ENCODE measurements at regions not wholly inside any gene's neighbourhood (a gene's known extent, or its start where the extent isn't known, plus 50 kb on each side); places are given as distances from the start of the nearest gene placed in this dataset.

GRCh38 chr3:118540826-118541225, 493.8 kb downstream of the IGSF11 start:
- Histone ChIP-seq H3K14ac (ENCODE audit: low read length in 2 of 2) (no peak overlapping the region), H3K18ac (ENCODE audit: low read depth in 1 of 2, low read length in 2 of 2) (no peak overlapping the region), H3K27ac (ENCODE audit: low read length, poor library complexity, severe bottlenecking) (no peak overlapping the region), H3K23ac (ENCODE audit: low read length in 2 of 2) (no peak overlapping the region), H3K79me1 (replicated peaks; ENCODE audit: low read length, poor library complexity, severe bottlenecking) (no peaks in the 10 kb centered on the region), H3K9ac (ENCODE audit: low read length) (no peak overlapping the region), H3K36me3 (ENCODE audit: control insufficient read depth in 1 of 2, insufficient read depth in 2 of 2, low read depth in 1 of 2, low read length in 2 of 2) (no peaks in the 10 kb centered on the region), H2AFZ (ENCODE audit: low read depth, low read length) (no peak overlapping the region), H2BK12ac (ENCODE audit: low read length in 2 of 2) (no peak overlapping the region), H4K91ac (ENCODE audit: low read length) (no peak overlapping the region), H3K4me1 (ENCODE audit: control insufficient read depth, insufficient read depth, low read depth, low read length) (no peaks in the 10 kb centered on the region), H4K8ac (ENCODE audit: low read length) (no peak overlapping the region), H2BK120ac (ENCODE audit: low read depth, low read length) (no peak overlapping the region), H3K9me3 (ENCODE audit: control insufficient read depth, low read length) (no peaks in the 10 kb centered on the region), H3K27me3 (ENCODE audit: control insufficient read depth in 1 of 2, insufficient read depth in 1 of 2, low read length in 2 of 2) (no peaks in the 10 kb centered on the region), H3K4me2 (ENCODE audit: low read length, poor library complexity, severe bottlenecking) (no peak overlapping the region), H2AK5ac (ENCODE audit: low read length, severe bottlenecking) (peak overlapping the region; percentile 31), H2BK15ac (ENCODE audit: low read depth, poor library complexity, severe bottlenecking) (no peak overlapping the region), H3K4ac (ENCODE audit: low read depth in 1 of 2, low read length in 2 of 2) (no peak overlapping the region), H2BK5ac (ENCODE audit: low read depth, low read length, poor library complexity, severe bottlenecking) (no peak overlapping the region), H3K4me3 (ENCODE audit: insufficient read depth in 1 of 2, low read depth in 1 of 2, low read length in 2 of 2) (no peak overlapping the region)
- no peak for DNase-seq
- 94% methylated on average over 1 of the region's 1 CpG for WGBS

GRCh38 chr3:118541796-118542195, 492.9 kb downstream of the IGSF11 start:
- Histone ChIP-seq H3K27ac (ENCODE audit: low read length, poor library complexity, severe bottlenecking) (no peak overlapping the region), H4K91ac (ENCODE audit: low read length) (no peak overlapping the region), H3K14ac (ENCODE audit: low read length in 2 of 2) (no peak overlapping the region), H3K23ac (ENCODE audit: low read length in 2 of 2) (no peak overlapping the region), H3K4ac (ENCODE audit: low read depth in 1 of 2, low read length in 2 of 2) (no peak overlapping the region), H2BK12ac (ENCODE audit: low read length in 2 of 2) (no peak overlapping the region), H3K9me3 (ENCODE audit: control insufficient read depth, low read length) (no peaks in the 10 kb centered on the region), H3K36me3 (ENCODE audit: control insufficient read depth in 1 of 2, insufficient read depth in 2 of 2, low read depth in 1 of 2, low read length in 2 of 2) (no peaks in the 10 kb centered on the region), H3K79me1 (replicated peaks; ENCODE audit: low read length, poor library complexity, severe bottlenecking) (no peaks in the 10 kb centered on the region), H2BK5ac (ENCODE audit: low read depth, low read length, poor library complexity, severe bottlenecking) (no peak overlapping the region), H2BK120ac (ENCODE audit: low read depth, low read length) (no peak overlapping the region), H3K9ac (ENCODE audit: low read length) (no peak overlapping the region), H3K27me3 (ENCODE audit: control insufficient read depth in 1 of 2, insufficient read depth in 1 of 2, low read length in 2 of 2) (no peaks in the 10 kb centered on the region), H3K4me1 (ENCODE audit: control insufficient read depth, insufficient read depth, low read depth, low read length) (no peaks in the 10 kb centered on the region), H3K4me3 (ENCODE audit: insufficient read depth in 1 of 2, low read depth in 1 of 2, low read length in 2 of 2) (no peak overlapping the region), H2AK5ac (ENCODE audit: low read length, severe bottlenecking) (no peak overlapping the region), H3K18ac (ENCODE audit: low read depth in 1 of 2, low read length in 2 of 2) (no peak overlapping the region), H4K8ac (ENCODE audit: low read length) (no peak overlapping the region), H3K4me2 (ENCODE audit: low read length, poor library complexity, severe bottlenecking) (no peak overlapping the region), H2AFZ (ENCODE audit: low read depth, low read length) (no peak overlapping the region), H2BK15ac (ENCODE audit: low read depth, poor library complexity, severe bottlenecking) (no peak overlapping the region)
- WGBS = 84% methylated on average over 1 of the region's 2 CpGs
- DNase-seq = no peak

- no peak for DNase-seq
- Histone ChIP-seq H2BK15ac (ENCODE audit: low read depth, poor library complexity, severe bottlenecking) (no peak overlapping the region), H4K8ac (ENCODE audit: low read length) (no peak overlapping the region), H3K23ac (ENCODE audit: low read length in 2 of 2) (no peak overlapping the region), H3K27ac (ENCODE audit: low read length, poor library complexity, severe bottlenecking) (no peak overlapping the region), H2AFZ (ENCODE audit: low read depth, low read length) (no peak overlapping the region), H3K4ac (ENCODE audit: low read depth in 1 of 2, low read length in 2 of 2) (no peak overlapping the region), H3K18ac (ENCODE audit: low read depth in 1 of 2, low read length in 2 of 2) (no peak overlapping the region), H3K14ac (ENCODE audit: low read length in 2 of 2) (no peak overlapping the region), H3K4me2 (ENCODE audit: low read length, poor library complexity, severe bottlenecking) (no peak overlapping the region), H3K9ac (ENCODE audit: low read length) (no peak overlapping the region), H4K91ac (ENCODE audit: low read length) (no peak overlapping the region), H3K36me3 (ENCODE audit: control insufficient read depth in 1 of 2, insufficient read depth in 2 of 2, low read depth in 1 of 2, low read length in 2 of 2) (no peaks in the 10 kb centered on the region), H3K79me1 (replicated peaks; ENCODE audit: low read length, poor library complexity, severe bottlenecking) (no peaks in the 10 kb centered on the region), H2BK120ac (ENCODE audit: low read depth, low read length) (no peak overlapping the region), H2BK5ac (ENCODE audit: low read depth, low read length, poor library complexity, severe bottlenecking) (no peak overlapping the region), H2BK12ac (ENCODE audit: low read length in 2 of 2) (no peak overlapping the region), H3K9me3 (ENCODE audit: control insufficient read depth, low read length) (no peaks in the 10 kb centered on the region), H2AK5ac (ENCODE audit: low read length, severe bottlenecking) (no peak overlapping the region), H3K27me3 (ENCODE audit: control insufficient read depth in 1 of 2, insufficient read depth in 1 of 2, low read length in 2 of 2) (no peaks in the 10 kb centered on the region), H3K4me1 (ENCODE audit: control insufficient read depth, insufficient read depth, low read depth, low read length) (no peaks in the 10 kb centered on the region), H3K4me3 (ENCODE audit: insufficient read depth in 1 of 2, low read depth in 1 of 2, low read length in 2 of 2) (no peak overlapping the region)
- WGBS = 61% methylated on average over 1 of the region's 1 CpG
Measured at GRCh38 chr3:118543832-118544231, 490.8 kb downstream of the IGSF11 start.

DNA sequence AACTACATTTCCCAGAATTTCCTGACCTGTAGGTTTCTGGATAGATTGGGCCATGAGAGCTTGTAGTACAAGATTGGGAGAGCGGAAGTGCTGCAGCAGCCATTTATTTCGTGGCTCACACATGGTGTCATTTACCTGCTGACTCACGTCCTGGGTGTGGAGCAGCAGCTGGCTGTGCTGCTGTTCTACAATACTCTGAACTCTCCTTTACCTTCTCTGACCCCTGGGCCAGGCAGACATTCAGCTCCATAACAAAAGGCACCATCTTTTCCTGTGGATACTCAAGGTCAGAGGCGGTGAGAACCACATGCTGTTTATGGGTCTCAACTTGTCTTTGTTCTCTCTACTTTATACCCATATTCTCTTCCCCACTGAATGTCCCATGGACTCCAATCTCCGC, 490.2 kb downstream of the IGSF11 start:
- H3K23ac ChIP-seq (ENCODE audit: low read length in 2 of 2) = no peak overlapping the region
- H3K36me3 ChIP-seq (ENCODE audit: control insufficient read depth in 1 of 2, insufficient read depth in 2 of 2, low read depth in 1 of 2, low read length in 2 of 2) = no peaks in the 10 kb centered on the region
- no peak overlapping the region for H3K4me3 ChIP-seq (ENCODE audit: insufficient read depth in 1 of 2, low read depth in 1 of 2, low read length in 2 of 2)
- H2BK12ac ChIP-seq (ENCODE audit: low read length in 2 of 2) = no peak overlapping the region
- no peaks in the 10 kb centered on the region for H3K9me3 ChIP-seq (ENCODE audit: control insufficient read depth, low read length)
- no peak overlapping the region for H3K9ac ChIP-seq (ENCODE audit: low read length)
- no peak overlapping the region for H3K18ac ChIP-seq (ENCODE audit: low read depth in 1 of 2, low read length in 2 of 2)
- H3K27ac ChIP-seq (ENCODE audit: low read length, poor library complexity, severe bottlenecking) = no peak overlapping the region
- no peak overlapping the region for H4K8ac ChIP-seq (ENCODE audit: low read length)
- no peak overlapping the region for H3K14ac ChIP-seq (ENCODE audit: low read length in 2 of 2)
- WGBS = 82% methylated on average over 5 of the region's 5 CpGs
- H3K27me3 ChIP-seq (ENCODE audit: control insufficient read depth in 1 of 2, insufficient read depth in 1 of 2, low read length in 2 of 2) = no peaks in the 10 kb centered on the region
- H2BK5ac ChIP-seq (ENCODE audit: low read depth, low read length, poor library complexity, severe bottlenecking) = no peak overlapping the region
- no peak for DNase-seq
- H3K4ac ChIP-seq (ENCODE audit: low read depth in 1 of 2, low read length in 2 of 2) = no peak overlapping the region
- no peaks in the 10 kb centered on the region for H3K4me1 ChIP-seq (ENCODE audit: control insufficient read depth, insufficient read depth, low read depth, low read length)
- H2AK5ac ChIP-seq (ENCODE audit: low read length, severe bottlenecking) = no peak overlapping the region
- no peak overlapping the region for H3K4me2 ChIP-seq (ENCODE audit: low read length, poor library complexity, severe bottlenecking)
- no peaks in the 10 kb centered on the region for H3K79me1 ChIP-seq (replicated peaks; ENCODE audit: low read length, poor library complexity, severe bottlenecking)
- no peak overlapping the region for H2BK120ac ChIP-seq (ENCODE audit: low read depth, low read length)
- no peak overlapping the region for H4K91ac ChIP-seq (ENCODE audit: low read length)
- H2BK15ac ChIP-seq (ENCODE audit: low read depth, poor library complexity, severe bottlenecking) = no peak overlapping the region
- no peak overlapping the region for H2AFZ ChIP-seq (ENCODE audit: low read depth, low read length)

Measured in mesenchymal stem cell (in vitro differentiated cells and primary cell).